Left lung (tissue), 4 donors: ENCODE measurements at regions not wholly inside any gene's neighbourhood (a gene's known extent, or its start where the extent isn't known, plus 50 kb on each side); places are given as distances from the start of the nearest gene placed in this dataset.

Source experiments
- ATAC-seq: fragments of 200-7000 bp; cut with Tn5 transposase; one replicate; pipeline ENCODE4 v1.9.1; 2020; ENCODE audit warnings: moderate library complexity
- DNase-seq, 4 donors: peaks; one replicate each; pipeline ENCODE4 v3.0.0-alpha.2; 2013 to 2020
- H3K27ac ChIP-seq, 2 donors: fragments of 200-600 bp; sonication (generic) in 1 of 2; one replicate each; pipeline versions ENCODE4 v1.5.0 to v1.8.0; 2020 to 2021
- H3K27me3 ChIP-seq, 2 donors: fragments of 200-600 bp; sonication (generic) in 1 of 2; one replicate each; pipeline versions ENCODE4 v1.5.0 to v1.8.0; 2020 to 2021
- H3K36me3 ChIP-seq, 2 donors: fragments of 200-600 bp; sonication (generic) in 1 of 2; one replicate each; pipeline versions ENCODE4 v1.5.0 to v1.8.0; 2020 to 2021
- H3K4me1 ChIP-seq, 2 donors: fragments of 200-600 bp; one replicate each; pipeline ENCODE4 v1.8.0; 2021
- H3K4me3 ChIP-seq, 2 donors: fragments of 200-600 bp; sonication (generic) in 1 of 2; one replicate each; pipeline versions ENCODE4 v1.5.0 to v1.8.0; 2020 to 2021; ENCODE audit warnings: mild to moderate bottlenecking in 1 of 2
- H3K9me3 ChIP-seq, 2 donors: fragments of 200-600 bp; sonication (generic) in 1 of 2; one replicate each; pipeline versions ENCODE4 v1.5.0 to v1.8.0; 2020 to 2021
- CTCF ChIP-seq, 2 donors: fragments of 200-600 bp; sonication (generic) in 1 of 2; IDR thresholded peaks; one replicate each; pipeline versions ENCODE4 v1.5.0 to v1.8.0; 2021; ENCODE audit warnings: antibody characterized with exemption in 2 of 2
- intact Hi-C, 2 donors: fragments of 100-400 bp; cut with DNase I; formaldehyde crosslinking; loops; one replicate each; pipeline versions ENCODE4 v1.11.2 to v1.14.2; 2022
- donor health status: DM: no; HTN: yes; CAD: no.
- donor health status: DM: no; HTN: no; CAD: no.

GRCh38 chr6:81838031-81838430, 85.5 kb upstream of the TENT5A start:
- H3K9me3 ChIP-seq = no peaks in the 10 kb centered on the region
- intact Hi-C loops = no loop called here
- H3K36me3 ChIP-seq = no peaks in the 10 kb centered on the region
- H3K27ac ChIP-seq = no peak overlapping the region
- H3K4me3 ChIP-seq = no peak overlapping the region
- no peak for TF ChIP-seq CTCF (IDR thresholded peaks at IDR 0.05)
- peak; percentile 95 for ATAC-seq
- H3K4me1 ChIP-seq = no peaks in the 10 kb centered on the region
- no peaks in the 10 kb centered on the region for H3K27me3 ChIP-seq
- peak in 1 of 4 donors; percentile 13 for DNase-seq

- no peaks in the 10 kb centered on the region for H3K27me3 ChIP-seq
- H3K9me3 ChIP-seq = no peaks in the 10 kb centered on the region
- intact Hi-C loops = no loop called here
- no peaks in the 10 kb centered on the region for H3K36me3 ChIP-seq
- TF ChIP-seq CTCF (IDR thresholded peaks at IDR 0.05) = no peak
- H3K4me3 ChIP-seq = no peak overlapping the region
- peak overlapping the region in 1 of 2 donors; percentile 5 for H3K27ac ChIP-seq
- DNase-seq = peak in 2 of 4 donors; percentile 23 to 52
- peak; percentile 17 for ATAC-seq
- H3K4me1 ChIP-seq = no peaks in the 10 kb centered on the region
These were observed 81.7 kb upstream of the TENT5A start for GRCh38 chr6:81834141-81834681.

GRCh38 chr6:81832304-81832703, 79.8 kb upstream of the TENT5A start:
- no peak for TF ChIP-seq CTCF (IDR thresholded peaks at IDR 0.05)
- Histone ChIP-seq H3K36me3 (no peaks in the 10 kb centered on the region), H3K27ac (no peak overlapping the region), H3K9me3 (no peaks in the 10 kb centered on the region), H3K27me3 (no peaks in the 10 kb centered on the region), H3K4me1 (no peaks in the 10 kb centered on the region), H3K4me3 (no peak overlapping the region)
- intact Hi-C loops = no loop called here
- ATAC-seq (no peak), DNase-seq (no peak)

GRCh38 chr6:81831274-81831673, 78.8 kb upstream of the TENT5A start:
- no peak for ATAC-seq
- H3K9me3 ChIP-seq = peaks cover 0 to 6% of the 10 kb centered on the region in 2 donors
- no peak overlapping the region for H3K4me3 ChIP-seq
- DNase-seq = no peak
- no peak for TF ChIP-seq CTCF (IDR thresholded peaks at IDR 0.05)
- no peaks in the 10 kb centered on the region for H3K4me1 ChIP-seq
- H3K27me3 ChIP-seq = no peaks in the 10 kb centered on the region
- intact Hi-C loops = no loop called here
- H3K27ac ChIP-seq = no peak overlapping the region
- no peaks in the 10 kb centered on the region for H3K36me3 ChIP-seq

GRCh38 chr6:81826784-81827183, 74.3 kb upstream of the TENT5A start:
- DNase-seq (no peak), ATAC-seq (no peak)
- TF ChIP-seq CTCF (IDR thresholded peaks at IDR 0.05) = no peak
- Histone ChIP-seq H3K36me3 (no peaks in the 10 kb centered on the region), H3K4me1 (no peaks in the 10 kb centered on the region), H3K4me3 (no peak overlapping the region), H3K27me3 (no peaks in the 10 kb centered on the region), H3K9me3 (peaks cover 0 to 6% of the 10 kb centered on the region in 2 donors), H3K27ac (no peak overlapping the region)
- intact Hi-C loops = no loop called here
